ENCODE measurements at regions not wholly inside any gene's neighbourhood (a gene's known extent, or its start where the extent isn't known, plus 50 kb on each side); places are given as distances from the start of the nearest gene placed in this dataset.

DNA sequence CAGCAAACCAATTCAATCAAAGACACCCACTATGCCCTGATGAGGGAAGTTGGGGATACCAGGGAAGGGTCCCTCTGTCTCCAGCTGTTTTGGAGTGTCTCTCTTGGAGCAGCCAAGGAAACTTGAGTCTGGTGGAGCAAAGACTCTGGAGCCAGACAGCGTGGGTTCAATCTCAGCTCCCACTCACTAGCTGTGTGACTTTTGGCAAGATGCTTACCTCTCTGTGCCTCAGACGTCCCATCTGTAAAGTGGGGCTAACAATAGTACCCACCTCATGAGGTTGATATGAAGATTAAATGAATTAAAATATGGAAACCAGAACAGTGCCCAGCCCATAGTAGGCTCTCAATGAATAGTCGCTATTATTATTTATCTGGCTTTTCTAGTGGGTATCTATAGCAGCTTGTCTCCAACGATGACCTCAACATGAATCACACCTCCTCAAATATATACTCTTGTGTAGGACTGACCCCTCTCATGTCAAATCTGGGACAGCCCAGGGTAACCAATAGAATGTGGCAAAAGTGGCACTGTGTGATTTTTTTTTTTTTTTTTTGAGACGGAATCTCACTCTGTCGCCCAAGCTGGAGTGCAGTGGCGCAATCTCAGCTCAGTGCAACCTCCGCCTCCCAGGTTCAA, 99.2 kb upstream of the FOXP4 start:
- TF ChIP-seq CTCF (IDR thresholded peaks at IDR 0.05; ENCODE audit: low read depth, low read length, poor library complexity, severe bottlenecking) (no peak), EZH2phosphoT487 (IDR thresholded peaks at IDR 0.05; ENCODE audit: borderline replicate concordance, low read length) (no peak)

Data from DOHH2 (cell line).